HG02798 (cell line): ENCODE measurements at regions not wholly inside any gene's neighbourhood (a gene's known extent, or its start where the extent isn't known, plus 50 kb on each side); places are given as distances from the start of the nearest gene placed in this dataset.

Experiments
- ATAC-seq: cut with Tn5 transposase; IDR thresholded peaks from one replicate; pipeline ENCODE4 v1.9.1; 2021; ENCODE audit warnings: mild to moderate bottlenecking; ENCODE audit not compliant: unreplicated experiment, poor library complexity

DNA sequence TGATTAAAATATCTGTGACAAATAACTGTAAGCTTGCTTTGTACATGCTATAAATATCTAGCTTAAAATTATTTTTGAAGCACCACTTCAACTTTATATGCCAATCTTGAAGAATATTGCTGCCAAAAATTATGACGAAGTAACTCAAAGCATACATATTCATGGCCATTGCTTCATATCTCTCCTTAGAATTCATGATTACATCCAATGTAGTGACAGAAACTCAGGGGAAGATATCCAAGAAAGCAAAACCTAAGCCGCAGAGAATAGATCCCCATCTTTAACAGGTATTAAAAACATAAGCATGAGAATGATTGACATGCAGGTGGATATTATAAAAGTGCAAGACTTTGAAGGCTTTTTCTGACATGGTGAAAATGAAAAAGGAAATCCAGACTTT, 100.8 kb upstream of the PLPPR1 start:
- no peak for ATAC-seq

DNA sequence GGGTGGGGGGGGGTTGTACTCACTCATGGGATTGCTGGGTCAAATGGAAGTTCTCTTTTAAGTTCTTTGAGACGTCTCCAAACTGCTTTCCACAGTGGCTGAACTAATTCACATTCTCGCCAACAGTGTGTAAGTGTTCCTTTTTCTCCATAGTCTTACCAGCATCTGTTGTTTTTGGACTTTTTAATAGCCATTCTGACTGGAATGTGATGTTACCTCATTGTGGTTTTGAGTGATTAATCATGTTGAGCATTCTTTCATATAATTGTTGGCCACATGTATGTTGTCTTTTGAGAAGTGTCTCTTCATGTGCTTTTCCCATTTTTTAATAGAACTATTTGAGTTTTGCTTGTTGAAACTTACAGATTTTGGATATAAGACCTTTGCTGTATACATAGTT, 94.9 kb upstream of the PLPPR1 start:
- no peak for ATAC-seq

DNA sequence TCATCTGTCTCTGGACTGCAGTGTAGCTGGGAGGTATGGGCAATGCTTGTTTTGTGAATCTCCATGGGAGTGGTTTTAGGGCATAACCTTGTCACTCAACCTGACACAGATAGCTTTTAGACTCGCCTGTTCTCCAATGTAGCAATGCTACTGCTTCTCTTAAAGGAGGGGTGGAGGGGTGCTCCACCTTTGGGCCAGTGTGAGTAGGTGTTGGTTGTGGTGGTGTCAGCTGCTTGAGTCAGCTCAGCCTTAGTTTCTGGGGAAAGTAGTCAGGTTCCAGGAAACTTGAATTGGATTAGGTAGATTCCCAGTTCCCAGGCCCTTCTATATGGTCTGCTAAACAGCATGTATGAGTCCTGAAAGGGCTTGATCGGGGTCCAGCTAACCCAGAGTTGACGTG, 91.1 kb upstream of the PLPPR1 start:
- no peak for ATAC-seq

DNA sequence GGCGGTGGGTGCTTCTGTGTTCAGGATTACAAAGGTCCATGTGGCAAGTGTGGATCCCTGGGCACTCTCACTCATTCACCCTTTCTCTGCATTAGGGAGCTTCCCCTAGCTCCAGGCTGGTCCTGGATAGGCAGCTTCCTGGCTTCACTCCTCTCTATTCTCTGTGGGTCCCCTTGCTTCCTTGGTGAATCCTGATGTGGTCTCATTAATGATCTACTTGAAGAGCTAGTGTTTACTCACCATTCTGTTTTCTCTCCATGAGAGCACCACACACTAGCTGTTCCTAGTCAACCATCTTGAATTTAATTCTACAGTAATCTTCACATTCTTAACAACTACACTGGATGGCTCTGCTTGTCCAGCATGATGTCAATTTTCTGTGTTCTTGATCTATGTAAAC, 90.0 kb upstream of the PLPPR1 start:
- ATAC-seq = no peak

DNA sequence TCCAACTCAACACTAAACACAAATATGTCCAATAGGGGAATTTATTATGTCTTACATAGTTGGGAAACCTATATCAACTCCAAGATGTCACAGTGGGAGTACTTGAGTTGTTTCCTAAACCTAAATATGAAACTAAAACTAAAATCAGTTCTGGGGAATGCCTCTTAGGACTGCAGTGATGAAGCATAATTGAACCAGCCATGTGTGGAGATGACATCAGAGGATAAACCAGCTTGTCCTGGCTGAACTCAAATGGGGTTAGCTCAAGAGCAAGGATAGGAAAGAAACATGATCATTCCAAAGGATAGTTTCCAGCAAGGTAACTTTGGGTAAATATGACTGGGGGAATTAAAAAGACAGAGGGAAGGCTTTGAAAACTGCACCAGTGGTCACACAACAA, 88.9 kb upstream of the PLPPR1 start:
- no peak for ATAC-seq

DNA sequence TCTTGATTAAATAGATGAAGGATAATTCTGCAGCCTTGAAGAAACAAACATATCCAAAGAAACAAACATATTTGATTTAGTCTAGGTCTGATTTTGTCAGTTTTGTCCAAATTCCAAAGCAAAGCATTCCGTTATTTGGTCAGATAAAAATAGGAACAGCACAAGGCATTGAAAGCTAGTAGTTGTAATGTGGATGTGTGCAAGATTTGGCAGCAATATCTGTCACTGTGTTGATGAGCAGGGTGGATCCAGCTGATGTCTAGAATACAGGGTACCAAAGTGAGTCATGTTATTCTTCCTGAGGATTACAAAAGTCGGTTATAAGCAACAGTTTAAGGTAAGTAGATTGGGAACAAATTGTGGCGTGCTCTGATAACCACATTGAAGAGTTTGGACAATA, 69.3 kb upstream of the PLPPR1 start:
- ATAC-seq = no peak
